Keratinocyte (primary cell): ENCODE measurements at regions not wholly inside any gene's neighbourhood (a gene's known extent, or its start where the extent isn't known, plus 50 kb on each side); places are given as distances from the start of the nearest gene placed in this dataset.

ENCODE experiments used
- CTCF ChIP-seq, 3 experiments: IDR thresholded peaks in 1 of 3; conservative IDR thresholded peaks in 1 of 3; optimal IDR thresholded peaks in 1 of 3; 2 replicates in 2 of 3; 3 replicates in 1 of 3; pipeline versions ENCODE3 to v1.5.1; 2011; ENCODE audit warnings: low read length in 3 of 3, mild to moderate bottlenecking in 3 of 3, moderate library complexity in 2 of 3, control low read depth in 1 of 3, inconsistent platforms in 1 of 3; ENCODE audit not compliant: insufficient read depth in 2 of 3; ENCODE audit errors: extremely low read depth in 1 of 3
- EZH2 ChIP-seq: IDR thresholded peaks from one replicate; pipeline ENCODE4 v1.6.1; 2012; ENCODE audit warnings: inconsistent platforms, mild to moderate bottlenecking, low read length, moderate library complexity

GRCh38 chr17:33896263-33896662, 358.8 kb upstream of the CCL2 start:
- no peak for TF ChIP-seq CTCF (optimal IDR thresholded peaks at IDR 0.05 in 1 of 3, IDR thresholded peaks at IDR 0.05 in 1 of 3, conservative IDR thresholded peaks at IDR 0.05 in 1 of 3; ENCODE audit: extremely low read depth in 1 of 3, insufficient read depth in 2 of 3, low read length in 3 of 3)
- TF ChIP-seq EZH2 = no peak
